Fibroblast of the aortic adventitia (primary cell): ENCODE measurements at regions not wholly inside any gene's neighbourhood (a gene's known extent, or its start where the extent isn't known, plus 50 kb on each side); places are given as distances from the start of the nearest gene placed in this dataset.
A peak's percentile ranks its signal among the peaks of the same experiment; 100 is the strongest.

ENCODE experiments used
- DNase-seq: peaks from one replicate; pipeline ENCODE4 v3.0.0-alpha.2; 2010; ENCODE audit warnings: low read depth
- H3K4me3 ChIP-seq: 2 replicates; pipeline ENCODE4 v1.5.1; 2011; ENCODE audit warnings: low read depth, mild to moderate bottlenecking, control low read depth, low read length, moderate library complexity
- TF ChIP-seq, protein P1 (sequence below): IDR thresholded peaks from 2 replicates; pipeline ENCODE4 v1.5.1; 2011; ENCODE audit warnings: mild to moderate bottlenecking, low read length, control low read depth, inconsistent platforms; ENCODE audit not compliant: insufficient read depth

DNA sequence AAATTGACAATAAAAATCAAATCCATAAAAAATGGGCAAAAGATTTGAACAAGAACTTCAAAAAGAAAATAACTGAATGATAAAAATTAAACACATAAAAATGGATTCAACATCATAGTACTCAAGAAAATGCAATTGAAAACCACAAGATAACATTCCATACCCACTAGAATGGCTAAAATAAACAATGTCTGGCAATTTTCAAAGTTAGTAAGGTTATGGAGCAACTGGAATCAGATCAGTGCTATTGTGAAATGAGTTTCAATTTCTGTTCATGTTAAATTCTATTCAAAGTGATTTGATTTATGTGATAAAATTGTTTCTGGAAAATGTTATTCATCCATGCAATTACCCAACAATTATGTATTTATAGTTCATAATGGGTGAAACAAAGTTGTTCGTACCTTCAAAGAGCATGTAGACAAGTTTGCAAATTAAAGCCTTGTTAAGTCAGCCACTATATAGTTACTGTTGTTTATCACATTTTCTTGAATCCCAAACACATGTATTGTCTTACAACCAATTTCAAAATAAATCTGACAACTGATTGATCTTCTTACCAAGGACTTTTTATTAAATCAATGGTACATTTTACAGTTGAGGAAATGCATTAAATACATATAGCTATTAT lies 151.5 kb upstream of the CENPW start:
- peak; percentile 89 for DNase-seq
- TF ChIP-seq, protein P1, sequence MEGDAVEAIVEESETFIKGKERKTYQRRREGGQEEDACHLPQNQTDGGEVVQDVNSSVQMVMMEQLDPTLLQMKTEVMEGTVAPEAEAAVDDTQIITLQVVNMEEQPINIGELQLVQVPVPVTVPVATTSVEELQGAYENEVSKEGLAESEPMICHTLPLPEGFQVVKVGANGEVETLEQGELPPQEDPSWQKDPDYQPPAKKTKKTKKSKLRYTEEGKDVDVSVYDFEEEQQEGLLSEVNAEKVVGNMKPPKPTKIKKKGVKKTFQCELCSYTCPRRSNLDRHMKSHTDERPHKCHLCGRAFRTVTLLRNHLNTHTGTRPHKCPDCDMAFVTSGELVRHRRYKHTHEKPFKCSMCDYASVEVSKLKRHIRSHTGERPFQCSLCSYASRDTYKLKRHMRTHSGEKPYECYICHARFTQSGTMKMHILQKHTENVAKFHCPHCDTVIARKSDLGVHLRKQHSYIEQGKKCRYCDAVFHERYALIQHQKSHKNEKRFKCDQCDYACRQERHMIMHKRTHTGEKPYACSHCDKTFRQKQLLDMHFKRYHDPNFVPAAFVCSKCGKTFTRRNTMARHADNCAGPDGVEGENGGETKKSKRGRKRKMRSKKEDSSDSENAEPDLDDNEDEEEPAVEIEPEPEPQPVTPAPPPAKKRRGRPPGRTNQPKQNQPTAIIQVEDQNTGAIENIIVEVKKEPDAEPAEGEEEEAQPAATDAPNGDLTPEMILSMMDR = no peak

DNA sequence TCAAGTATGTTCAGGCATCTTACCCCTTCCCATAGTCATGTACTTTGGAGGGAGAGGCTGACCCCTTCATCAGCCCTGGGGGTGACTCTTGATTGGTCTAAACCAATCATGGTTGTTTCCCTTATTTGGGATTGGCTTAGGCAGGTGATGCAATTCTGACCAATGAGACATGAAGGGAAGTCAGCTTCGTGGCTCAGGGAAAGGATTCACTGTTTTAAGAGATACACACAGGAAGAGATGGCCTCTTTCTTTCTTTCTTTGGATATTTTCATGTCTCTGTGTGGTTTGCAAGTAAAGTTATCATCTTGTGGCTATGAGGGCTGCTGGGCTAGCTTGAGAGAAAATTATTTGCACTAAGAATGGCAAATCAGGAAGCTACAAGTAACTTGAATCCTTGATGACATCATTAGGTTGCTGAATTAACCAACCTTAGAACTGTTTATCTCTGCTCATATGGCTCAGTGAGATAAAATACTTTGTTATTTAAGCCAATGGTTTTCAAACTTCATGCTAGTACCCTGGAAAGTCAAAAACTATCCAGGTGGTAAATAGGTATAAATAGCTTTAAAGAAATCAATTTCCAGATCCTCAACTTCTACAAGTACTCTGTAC lies 144.2 kb upstream of the CENPW start:
- TF ChIP-seq, protein P1 = no peak
- no peak for DNase-seq
- H3K4me3 ChIP-seq = no peak overlapping the region

More for the DNA sequence above, 151.5 kb upstream of the CENPW start:
- H3K4me3 ChIP-seq = no peak overlapping the region

DNA sequence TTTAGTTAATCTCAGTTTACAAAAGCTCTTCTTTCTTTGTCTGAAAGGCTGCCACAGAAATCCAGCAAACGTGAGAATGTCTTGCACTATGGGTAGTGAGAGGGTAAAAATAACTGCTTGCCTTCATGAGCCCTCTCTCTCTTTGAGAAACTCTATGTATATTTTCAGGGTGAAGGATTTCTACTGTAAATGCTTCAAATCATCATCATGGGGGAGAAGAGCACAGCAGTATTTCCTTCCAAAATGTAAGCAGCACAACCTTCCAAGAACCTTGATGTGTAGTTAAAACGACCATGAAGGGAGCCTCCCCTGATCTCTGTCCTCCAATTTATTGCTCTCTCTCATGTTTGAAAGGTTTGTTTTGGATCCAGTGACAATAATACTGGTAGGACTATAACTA lies 141.3 kb upstream of the CENPW start:
- TF ChIP-seq, protein P1 = no peak
- DNase-seq = no peak
- no peak overlapping the region for H3K4me3 ChIP-seq

GRCh38 chr6:126199466-126199865 lies 140.4 kb upstream of the CENPW start:
- no peak overlapping the region for H3K4me3 ChIP-seq
- DNase-seq = no peak
- TF ChIP-seq, protein P1 = no peak

DNA sequence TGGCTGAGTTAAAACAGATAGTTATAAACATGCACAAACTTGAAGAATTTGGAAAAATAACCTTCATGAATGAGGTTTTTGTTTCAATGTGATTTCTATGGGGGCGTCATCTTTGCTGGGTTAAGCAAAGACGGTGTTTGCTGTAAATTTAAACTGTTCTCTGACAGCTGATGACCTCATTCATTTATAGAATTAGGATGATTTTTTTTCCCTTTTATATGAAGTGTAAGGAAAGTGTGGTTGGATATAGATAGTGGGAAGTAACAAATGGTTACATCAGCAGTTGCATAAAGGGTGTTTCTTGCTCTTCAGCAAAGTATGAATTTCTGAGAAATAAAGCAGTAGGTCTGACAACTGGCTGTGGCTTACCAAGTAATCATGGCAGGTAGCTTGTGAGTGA lies 137.2 kb upstream of the CENPW start:
- TF ChIP-seq, protein P1 = no peak
- H3K4me3 ChIP-seq = no peak overlapping the region
- DNase-seq = no peak

GRCh38 chr6:126204126-126204525 lies 135.8 kb upstream of the CENPW start:
- DNase-seq = no peak
- TF ChIP-seq, protein P1 = no peak

More at GRCh38 chr6:126204126-126204525, 135.8 kb upstream of the CENPW start:
- no peak overlapping the region for H3K4me3 ChIP-seq
